Upper lobe of right lung (tissue), 1 donor: ENCODE measurements at regions not wholly inside any gene's neighbourhood (a gene's known extent, or its start where the extent isn't known, plus 50 kb on each side); places are given as distances from the start of the nearest gene placed in this dataset.
"Not testable (repeated sequence)": the region's sequence is repeated elsewhere in the genome, so short reads cannot be mapped to it uniquely, and the experiment has no call there.

Source experiments
- ATAC-seq: fragments of 200-7000 bp; cut with Tn5 transposase; one replicate; pipeline ENCODE4 v1.9.1; 2020; ENCODE audit warnings: mild to moderate bottlenecking, moderate library complexity
- DNase-seq: peaks from one replicate; pipeline ENCODE4 v3.0.0-alpha.2; 2020
- H3K27ac ChIP-seq: fragments of 200-600 bp; one replicate; pipeline ENCODE4 v1.8.0; 2022
- H3K27me3 ChIP-seq: fragments of 200-600 bp; one replicate; pipeline ENCODE4 v1.8.0; 2022; ENCODE audit warnings: mild to moderate bottlenecking
- H3K36me3 ChIP-seq: fragments of 200-600 bp; one replicate; pipeline ENCODE4 v1.8.0; 2022
- H3K4me1 ChIP-seq: fragments of 200-600 bp; one replicate; pipeline ENCODE4 v1.8.0; 2022
- H3K4me3 ChIP-seq: fragments of 200-600 bp; one replicate; pipeline ENCODE4 v1.8.0; 2022; ENCODE audit warnings: mild to moderate bottlenecking
- H3K9me3 ChIP-seq: fragments of 200-600 bp; one replicate; pipeline ENCODE4 v1.8.0; 2022
- CTCF ChIP-seq: fragments of 200-600 bp; IDR thresholded peaks from one replicate; pipeline ENCODE4 v1.8.0; 2022; ENCODE audit warnings: antibody characterized with exemption
- intact Hi-C: fragments of 100-400 bp; cut with DNase I; formaldehyde crosslinking; loops from one replicate; pipeline ENCODE4 v1.11.0; 2022
- donor health status: DM: no; HTN: yes; CAD: no; lungs with severe emphysema.

- intact Hi-C loops = no loop called here
- TF ChIP-seq CTCF = no peak
- ATAC-seq (no peak), DNase-seq (no peak)
- H3K4me3 ChIP-seq = no peak overlapping the region
- H3K4me1 ChIP-seq = no peaks in the 10 kb centered on the region
- no peak overlapping the region for H3K27ac ChIP-seq
- H3K9me3 ChIP-seq = no peaks in the 10 kb centered on the region
- H3K36me3 ChIP-seq = no peaks in the 10 kb centered on the region
- H3K27me3 ChIP-seq = no peaks in the 10 kb centered on the region
Measured at GRCh38 chr13:37475151-37475550, 123.4 kb downstream of the POSTN start.

DNA sequence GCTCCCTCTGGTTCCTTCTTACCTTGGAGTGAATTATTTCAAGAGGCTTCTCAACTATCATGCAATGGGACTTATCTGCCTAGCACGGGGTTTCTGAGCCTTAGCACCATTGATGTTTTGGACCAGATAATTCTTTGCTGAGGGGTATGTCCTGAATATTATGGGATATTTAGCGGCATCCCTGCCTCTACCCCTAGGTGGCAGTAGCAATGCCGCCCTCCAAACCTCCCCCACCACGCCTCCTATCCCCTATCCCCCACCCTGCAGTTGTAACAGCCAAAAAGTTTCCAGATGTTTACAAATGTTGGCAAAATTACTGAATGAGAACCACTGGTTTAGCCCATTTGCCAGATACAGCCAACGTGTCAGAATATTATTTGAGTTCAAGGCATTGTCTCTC lies 125.5 kb downstream of the POSTN start:
- TF ChIP-seq CTCF = no peak
- no peaks in the 10 kb centered on the region for H3K9me3 ChIP-seq
- no peaks in the 10 kb centered on the region for H3K4me1 ChIP-seq
- no peak overlapping the region for H3K4me3 ChIP-seq
- H3K36me3 ChIP-seq = no peaks in the 10 kb centered on the region
- no peak for ATAC-seq
- intact Hi-C loops = no loop called here
- no peaks in the 10 kb centered on the region for H3K27me3 ChIP-seq
- no peak for DNase-seq
- H3K27ac ChIP-seq = no peak overlapping the region

GRCh38 chr13:37472266-37472665 lies 126.3 kb downstream of the POSTN start:
- H3K4me1 ChIP-seq, H3K27me3 ChIP-seq, H3K9me3 ChIP-seq, H3K27ac ChIP-seq, H3K4me3 ChIP-seq, ATAC-seq, H3K36me3 ChIP-seq, DNase-seq, intact Hi-C loops: not testable (repeated sequence)

DNA sequence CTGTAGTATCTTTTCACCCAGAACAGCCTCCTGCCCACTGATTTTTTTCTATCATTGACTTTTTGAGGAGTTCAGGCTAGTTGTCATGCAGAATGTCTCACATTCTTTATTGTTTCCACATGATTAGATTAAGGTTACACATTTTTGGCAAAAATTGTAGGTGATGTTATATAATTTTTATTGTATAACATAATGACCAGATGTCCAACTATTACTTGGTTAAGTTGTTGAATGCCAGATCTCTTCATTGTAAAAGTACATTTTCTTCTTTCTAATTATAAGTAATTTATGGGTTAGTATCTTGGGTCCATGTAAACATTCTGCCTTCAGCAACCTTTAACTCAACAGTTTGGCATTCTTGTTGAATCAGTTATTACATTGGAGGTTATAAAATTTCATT lies 138.4 kb downstream of the POSTN start:
- no peak for TF ChIP-seq CTCF
- Histone ChIP-seq H3K4me1 (no peaks in the 10 kb centered on the region), H3K36me3 (no peaks in the 10 kb centered on the region), H3K27me3 (no peaks in the 10 kb centered on the region), H3K4me3 (no peak overlapping the region), H3K9me3 (no peaks in the 10 kb centered on the region), H3K27ac (no peak overlapping the region)
- DNase-seq (no peak), ATAC-seq (no peak)
- intact Hi-C loops = no loop called here

- no peaks in the 10 kb centered on the region for H3K27me3 ChIP-seq
- intact Hi-C loops = no loop called here
- no peak for TF ChIP-seq CTCF
Measured at GRCh38 chr13:37457612-37458011, 141.0 kb downstream of the POSTN start.

GRCh38 chr13:37456506-37456905 lies 142.1 kb downstream of the POSTN start:
- intact Hi-C loops = no loop called here
- no peak for ATAC-seq
- TF ChIP-seq CTCF = no peak

More at GRCh38 chr13:37457612-37458011, 141.0 kb downstream of the POSTN start:
- no peak overlapping the region for H3K27ac ChIP-seq
- no peak for ATAC-seq
- no peaks in the 10 kb centered on the region for H3K36me3 ChIP-seq
- no peak for DNase-seq
- H3K4me3 ChIP-seq = no peak overlapping the region
- no peaks in the 10 kb centered on the region for H3K9me3 ChIP-seq
- no peaks in the 10 kb centered on the region for H3K4me1 ChIP-seq

More at GRCh38 chr13:37456506-37456905, 142.1 kb downstream of the POSTN start:
- Histone ChIP-seq H3K4me1 (no peaks in the 10 kb centered on the region), H3K36me3 (no peaks in the 10 kb centered on the region), H3K27ac (no peak overlapping the region), H3K27me3 (no peaks in the 10 kb centered on the region), H3K9me3 (no peaks in the 10 kb centered on the region), H3K4me3 (no peak overlapping the region)
- DNase-seq = no peak
